ENCODE measurements at regions not wholly inside any gene's neighbourhood (a gene's known extent, or its start where the extent isn't known, plus 50 kb on each side); places are given as distances from the start of the nearest gene placed in this dataset.

DNA sequence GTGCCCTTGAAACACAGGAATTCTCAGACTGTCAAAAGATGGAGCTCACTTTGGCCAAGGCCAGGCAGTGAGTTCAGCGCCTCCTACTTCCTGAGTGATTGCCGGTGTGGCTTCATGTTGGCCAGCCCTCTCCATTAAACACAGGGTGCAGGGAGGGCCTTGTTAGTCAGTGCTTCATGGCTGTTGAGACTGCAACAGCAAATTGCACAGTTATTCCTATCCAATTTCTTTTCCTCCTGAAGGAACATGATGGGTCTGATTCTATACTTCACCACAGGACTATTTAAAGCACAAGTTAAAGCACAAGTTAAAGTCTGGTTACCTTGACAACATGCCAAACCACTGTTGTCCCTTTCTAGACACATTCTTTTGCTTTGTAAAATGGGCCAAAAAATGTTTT, 156.6 kb downstream of the SIPA1L2 start:
- Histone ChIP-seq H3K4me3 (replicated peaks in 1 of 3; ENCODE audit: insufficient read depth in 1 of 3, low read depth in 1 of 3, low read length in 3 of 3) (no peak overlapping the region), H3K9me1 (replicated peaks; ENCODE audit: control insufficient read depth, extremely low read depth, insufficient read depth, low read length) (no peaks in the 10 kb centered on the region), H3K4me1 (ENCODE audit: control insufficient read depth, extremely low read depth, insufficient read depth, low read length) (peaks cover 17% of the 10 kb centered on the region), H3K79me2 (ENCODE audit: control insufficient read depth, insufficient read depth, low read length) (no peaks in the 10 kb centered on the region), H3K4me2 (ENCODE audit: insufficient read depth, low read length) (no peak overlapping the region), H3K36me3 (ENCODE audit: control insufficient read depth in 2 of 2, extremely low read depth in 1 of 2, insufficient read depth in 2 of 2, low read length in 2 of 2) (peaks cover 0 to 2% of the 10 kb centered on the region in 2 experiments), H3K27me3 (ENCODE audit: control insufficient read depth in 2 of 2, insufficient read depth in 2 of 2, low read length in 2 of 2) (no peaks in the 10 kb centered on the region), H3K9ac (replicated peaks; ENCODE audit: extremely low read depth, insufficient read depth, low read length) (no peak overlapping the region), H3K9me3 (replicated peaks; ENCODE audit: control insufficient read depth, insufficient read depth, low read length) (no peaks in the 10 kb centered on the region), H3K27ac (ENCODE audit: insufficient read depth, low read depth, low read length) (no peak overlapping the region), H2AFZ (ENCODE audit: low read depth, low read length) (peak overlapping the region; percentile 50), H4K20me1 (replicated peaks; ENCODE audit: control insufficient read depth, extremely low read depth, insufficient read depth, low read length) (no peaks in the 10 kb centered on the region)
- intact Hi-C loops (cut with micrococcal nuclease) (loop anchor here (5.0 kb wide), 1 partner anchor 154 kb away; no protein-coding TSS in a partner anchor), dilution Hi-C loops (cut with MboI; ENCODE audit: extremely low pct_ligation_motif_present, low sequenced_read_pairs) (no loop called here)
- no peak for TF ChIP-seq POLR2A (IDR thresholded peaks at IDR 0.05; ENCODE audit: low read depth, low read length)
- no peak for TF ChIP-seq POLR2AphosphoS5 (IDR thresholded peaks at IDR 0.05; ENCODE audit: insufficient read depth, low read depth, low read length)
- no peak for TF ChIP-seq JUN (IDR thresholded peaks at IDR 0.05; ENCODE audit: borderline replicate concordance, insufficient read depth, insufficient read length, low read depth)
- DNase-seq (ENCODE audit: low read depth, low spot score): no peak
- ChIA-PET CTCF (interaction anchor here (3.0 kb wide), 1 partner anchor 11 kb away, joined by 12 read pairs; no protein-coding TSS in a partner anchor), POLR2A (no interaction called here)
- no peak for FAIRE-seq
- BruUV-seq (replicated peaks): no TSS peak

DNA sequence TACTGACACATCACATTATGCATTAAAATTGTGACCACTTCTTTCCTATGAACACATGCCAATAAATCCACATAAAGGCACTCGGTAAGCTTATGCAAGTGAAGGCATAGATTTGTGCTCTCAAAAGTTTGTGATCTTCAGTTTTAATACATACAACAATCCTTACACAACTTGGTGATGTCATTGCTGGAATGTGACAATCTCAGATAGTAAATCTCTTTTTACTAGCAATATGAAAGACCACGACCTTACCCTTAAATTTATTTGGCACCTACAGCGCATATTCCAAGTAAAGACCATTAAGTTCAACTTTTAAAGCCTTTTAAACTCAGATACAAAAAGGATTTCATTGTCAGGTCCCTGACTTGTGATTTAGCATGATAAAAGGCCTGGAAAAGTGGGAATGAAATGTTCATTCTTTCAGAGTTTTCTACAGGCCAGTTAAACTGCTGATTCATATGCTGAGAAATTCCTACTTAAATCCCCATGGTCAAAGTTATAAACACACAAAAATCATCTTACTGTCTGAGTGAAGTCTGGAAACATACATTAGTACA, 157.4 kb downstream of the SIPA1L2 start:
- H3K9me3 ChIP-seq (replicated peaks; ENCODE audit: control insufficient read depth, insufficient read depth, low read length): no peaks in the 10 kb centered on the region
- no peak for TF ChIP-seq POLR2A (IDR thresholded peaks at IDR 0.05; ENCODE audit: low read depth, low read length)
- TF ChIP-seq MAX (IDR thresholded peaks at IDR 0.05; ENCODE audit: insufficient read depth, insufficient read length): no peak
- TF ChIP-seq JUN (IDR thresholded peaks at IDR 0.05; ENCODE audit: borderline replicate concordance, insufficient read depth, insufficient read length, low read depth): no peak
- no peaks in the 10 kb centered on the region for H3K79me2 ChIP-seq (ENCODE audit: control insufficient read depth, insufficient read depth, low read length)
- no peak overlapping the region for H2AFZ ChIP-seq (ENCODE audit: low read depth, low read length)
- no TSS peak for BruUV-seq (replicated peaks)
- H3K4me1 ChIP-seq (ENCODE audit: control insufficient read depth, extremely low read depth, insufficient read depth, low read length): peaks cover 17% of the 10 kb centered on the region
- CTCF ChIA-PET: interaction anchor here (3.0 kb wide), 1 partner anchor 12 kb away, joined by 12 read pairs; no protein-coding TSS in a partner anchor
- no peaks in the 10 kb centered on the region for H4K20me1 ChIP-seq (replicated peaks; ENCODE audit: control insufficient read depth, extremely low read depth, insufficient read depth, low read length)
- DNase-seq (ENCODE audit: low read depth, low spot score) (no peak), FAIRE-seq (no peak)
- H3K4me2 ChIP-seq (ENCODE audit: insufficient read depth, low read length): no peak overlapping the region
- H3K27me3 ChIP-seq (ENCODE audit: control insufficient read depth in 2 of 2, insufficient read depth in 2 of 2, low read length in 2 of 2): no peaks in the 10 kb centered on the region
- H3K36me3 ChIP-seq (ENCODE audit: control insufficient read depth in 2 of 2, extremely low read depth in 1 of 2, insufficient read depth in 2 of 2, low read length in 2 of 2): peaks cover 0 to 2% of the 10 kb centered on the region in 2 experiments
- intact Hi-C loops (cut with micrococcal nuclease): loop anchor here (5.0 kb wide), 1 partner anchor 155 kb away; no protein-coding TSS in a partner anchor
- no peak overlapping the region for H3K9ac ChIP-seq (replicated peaks; ENCODE audit: extremely low read depth, insufficient read depth, low read length)
- H3K4me3 ChIP-seq (replicated peaks in 1 of 3; ENCODE audit: insufficient read depth in 1 of 3, low read depth in 1 of 3, low read length in 3 of 3): no peak overlapping the region
- POLR2A ChIA-PET: no interaction called here
- dilution Hi-C loops (cut with MboI; ENCODE audit: extremely low pct_ligation_motif_present, low sequenced_read_pairs): no loop called here
- no peaks in the 10 kb centered on the region for H3K9me1 ChIP-seq (replicated peaks; ENCODE audit: control insufficient read depth, extremely low read depth, insufficient read depth, low read length)
- no peak overlapping the region for H3K27ac ChIP-seq (ENCODE audit: insufficient read depth, low read depth, low read length)

Measured in endothelial cell of umbilical vein (primary cell).